HG02798 (cell line): ENCODE measurements at regions not wholly inside any gene's neighbourhood (a gene's known extent, or its start where the extent isn't known, plus 50 kb on each side); places are given as distances from the start of the nearest gene placed in this dataset.

ENCODE experiments used
- ATAC-seq: cut with Tn5 transposase; IDR thresholded peaks from one replicate; pipeline ENCODE4 v1.9.1; 2021; ENCODE audit warnings: mild to moderate bottlenecking; ENCODE audit not compliant: unreplicated experiment, poor library complexity

GRCh38 chr7:145331522-145331921, 495.7 kb upstream of the TPK1 start:
- no peak for ATAC-seq

- ATAC-seq: no peak
Observed at GRCh38 chr7:145331076-145331475, 495.2 kb upstream of the TPK1 start.

- no peak for ATAC-seq
Observed at GRCh38 chr7:145327646-145328045, 491.8 kb upstream of the TPK1 start.

GRCh38 chr7:145324081-145324480, 488.2 kb upstream of the TPK1 start:
- ATAC-seq: no peak

- no peak for ATAC-seq
Observed at GRCh38 chr7:145313551-145313950, 477.7 kb upstream of the TPK1 start.

GRCh38 chr7:145293754-145294153, 457.9 kb upstream of the TPK1 start:
- ATAC-seq: no peak

GRCh38 chr7:145293228-145293701, 457.4 kb upstream of the TPK1 start:
- no peak for ATAC-seq

- no peak for ATAC-seq
Observed at GRCh38 chr7:145289384-145289783, 453.5 kb upstream of the TPK1 start.

- ATAC-seq: no peak
Observed at GRCh38 chr7:145276118-145276517, 440.3 kb upstream of the TPK1 start.

- no peak for ATAC-seq
Observed at GRCh38 chr7:145269418-145270161, 433.7 kb upstream of the TPK1 start.

GRCh38 chr7:145265180-145265579, 429.3 kb upstream of the TPK1 start:
- ATAC-seq: no peak

- ATAC-seq: peak; percentile 75
Observed at GRCh38 chr7:145263886-145264285, 428.0 kb upstream of the TPK1 start.

GRCh38 chr7:145252031-145252430, 416.2 kb upstream of the TPK1 start:
- no peak for ATAC-seq

- ATAC-seq: no peak
Observed at GRCh38 chr7:145224775-145225174, 388.9 kb upstream of the TPK1 start.

GRCh38 chr7:145219461-145219860, 383.6 kb upstream of the TPK1 start:
- ATAC-seq: no peak

GRCh38 chr7:145216866-145217265, 381.0 kb upstream of the TPK1 start:
- ATAC-seq: no peak

GRCh38 chr7:145212050-145212449, 376.2 kb upstream of the TPK1 start:
- ATAC-seq: no peak

GRCh38 chr7:145211211-145211610, 375.4 kb upstream of the TPK1 start:
- ATAC-seq: no peak

GRCh38 chr7:145193951-145194350, 358.1 kb upstream of the TPK1 start:
- no peak for ATAC-seq

- ATAC-seq: no peak
Observed at GRCh38 chr7:145184956-145185355, 349.1 kb upstream of the TPK1 start.

- no peak for ATAC-seq
Observed at GRCh38 chr7:145183069-145183468, 347.2 kb upstream of the TPK1 start.

GRCh38 chr7:145175366-145175765, 339.5 kb upstream of the TPK1 start:
- ATAC-seq: no peak
